H9 (cell line): ENCODE measurements at regions not wholly inside any gene's neighbourhood (a gene's known extent, or its start where the extent isn't known, plus 50 kb on each side); places are given as distances from the start of the nearest gene placed in this dataset.

ENCODE experiments used
- DNase-seq: peaks from one replicate; pipeline ENCODE4 v3.0.0-alpha.2; 2017
- H2AFZ ChIP-seq: one replicate; pipeline ENCODE4 v1.6.1; 2013; ENCODE audit warnings: mild to moderate bottlenecking, low read length, control low read depth, moderate library complexity
- H2AK5ac ChIP-seq: 2 replicates; pipeline ENCODE4 v1.6.1; 2013; ENCODE audit warnings: low read length, control low read depth, mixed read lengths; ENCODE audit not compliant: insufficient read length
- H2BK120ac ChIP-seq: one replicate; pipeline ENCODE4 v1.6.1; 2013; ENCODE audit warnings: low read depth, mild to moderate bottlenecking, low read length, control low read depth, inconsistent platforms; ENCODE audit not compliant: poor library complexity, severe bottlenecking
- H2BK12ac ChIP-seq: 2 replicates; pipeline ENCODE4 v1.6.1; 2013; ENCODE audit warnings: low read length, control low read depth, mixed read lengths, low read depth; ENCODE audit not compliant: insufficient read length
- H2BK15ac ChIP-seq: 2 replicates; pipeline ENCODE4 v1.6.1; 2013; ENCODE audit warnings: low read depth, low read length, control low read depth
- H2BK20ac ChIP-seq: one replicate; pipeline ENCODE4 v1.6.1; 2013; ENCODE audit warnings: low read depth, mild to moderate bottlenecking, low read length, control low read depth, inconsistent platforms; ENCODE audit not compliant: poor library complexity, severe bottlenecking
- H2BK5ac ChIP-seq: 2 replicates; pipeline ENCODE4 v1.6.1; 2013; ENCODE audit warnings: low read length, control low read depth, mixed read lengths; ENCODE audit not compliant: insufficient read length
- H3K14ac ChIP-seq: 2 replicates; pipeline ENCODE4 v1.6.1; 2013; ENCODE audit warnings: low read length, control low read depth; ENCODE audit not compliant: insufficient read depth
- H3K18ac ChIP-seq: 2 replicates; pipeline ENCODE4 v1.6.1; 2013; ENCODE audit warnings: low read depth, mild to moderate bottlenecking, mixed read lengths, low read length, control low read depth; ENCODE audit not compliant: insufficient read length
- H3K23ac ChIP-seq: 2 replicates; pipeline ENCODE4 v1.6.1; 2013; ENCODE audit warnings: low read length, control low read depth, mixed read lengths, low read depth; ENCODE audit not compliant: insufficient read length
- H3K23me2 ChIP-seq: 2 replicates; pipeline ENCODE4 v1.6.1; 2013; ENCODE audit warnings: low read depth, mild to moderate bottlenecking, mixed read lengths, low read length, control low read depth; ENCODE audit not compliant: insufficient read length, poor library complexity, severe bottlenecking
- H3K27ac ChIP-seq: 2 replicates; pipeline ENCODE4 v1.5.1; 2013; ENCODE audit warnings: low read length, control low read depth, mixed read lengths, low read depth; ENCODE audit not compliant: insufficient read length
- H3K27me3 ChIP-seq: 2 replicates; pipeline ENCODE4 v1.6.1; 2013; ENCODE audit warnings: low read length, control low read depth, inconsistent platforms; ENCODE audit not compliant: insufficient read depth
- H3K4ac ChIP-seq: 2 replicates; pipeline ENCODE4 v1.6.1; 2013; ENCODE audit warnings: low read depth, mild to moderate bottlenecking, control low read depth, inconsistent platforms, low read length, moderate library complexity
- H3K4me1 ChIP-seq: 2 replicates; pipeline ENCODE4 v1.6.1; 2013; ENCODE audit warnings: low read length, control low read depth, inconsistent platforms; ENCODE audit not compliant: insufficient read depth
- H3K4me2 ChIP-seq: 2 replicates; pipeline ENCODE4 v1.6.1; 2013; ENCODE audit warnings: low read length, control low read depth, mixed read lengths; ENCODE audit not compliant: insufficient read length, insufficient read depth
- H3K56ac ChIP-seq: 2 replicates; pipeline ENCODE4 v1.6.1; 2013; ENCODE audit warnings: low read depth, mild to moderate bottlenecking, mixed read lengths, low read length, control low read depth; ENCODE audit not compliant: insufficient read length
- H3K79me1 ChIP-seq: 2 replicates; pipeline ENCODE4 v1.6.1; 2013; ENCODE audit warnings: low read depth, mild to moderate bottlenecking, moderate library complexity, low read length, control low read depth, inconsistent platforms; ENCODE audit not compliant: insufficient read depth, poor library complexity, severe bottlenecking
- H3K79me2 ChIP-seq: 2 replicates; pipeline ENCODE4 v1.6.1; 2013; ENCODE audit warnings: low read length, control low read depth, inconsistent platforms; ENCODE audit not compliant: insufficient read depth
- H3K9ac ChIP-seq: 2 replicates; pipeline ENCODE4 v1.6.1; 2013; ENCODE audit warnings: low read length, control low read depth, mixed read lengths; ENCODE audit not compliant: insufficient read length; ENCODE audit errors: extremely low read depth
- H3K9me3 ChIP-seq: one replicate; pipeline ENCODE4 v1.6.1; 2013; ENCODE audit warnings: low read depth, low read length, inconsistent platforms; ENCODE audit not compliant: control insufficient read depth
- H3T11ph ChIP-seq: one replicate; pipeline ENCODE4 v1.6.1; 2013; ENCODE audit warnings: mild to moderate bottlenecking, low read length, control low read depth, inconsistent platforms
- H4K20me1 ChIP-seq: one replicate; pipeline ENCODE4 v1.6.1; 2013; ENCODE audit not compliant: control insufficient read depth, insufficient read length, insufficient read depth
- H4K5ac ChIP-seq: 2 replicates; pipeline ENCODE4 v1.6.1; 2013; ENCODE audit warnings: low read depth, mild to moderate bottlenecking, mixed read lengths, low read length, control low read depth; ENCODE audit not compliant: insufficient read length
- H4K8ac ChIP-seq: replicated peaks from 2 replicates; pipeline ENCODE4 v1.6.1; 2013; ENCODE audit warnings: low read length, control low read depth, mixed read lengths, low read depth; ENCODE audit not compliant: insufficient read length
- H4K91ac ChIP-seq: 2 replicates; pipeline ENCODE4 v1.6.1; 2013; ENCODE audit warnings: low read depth, mild to moderate bottlenecking, moderate library complexity, mixed read lengths, low read length, control low read depth; ENCODE audit not compliant: insufficient read length
- H3K27ac Mint-ChIP-seq, 3 experiments: 2 replicates in 2 of 3; 3 replicates in 1 of 3; pipeline ENCODE4 v1.8.0; 2020 to 2021; ENCODE audit warnings: mixed read lengths in 3 of 3, mild to moderate bottlenecking in 1 of 3, moderate library complexity in 1 of 3
- H3K27me3 Mint-ChIP-seq: 2 replicates; pipeline ENCODE4 v1.8.0; 2021; ENCODE audit warnings: low read depth, mild to moderate bottlenecking, moderate library complexity, mixed read lengths
- H3K36me3 Mint-ChIP-seq, 3 experiments: 2 replicates in 2 of 3; 3 replicates in 1 of 3; pipeline ENCODE4 v1.8.0; 2020 to 2021; ENCODE audit warnings: low read depth in 3 of 3, mixed read lengths in 3 of 3; ENCODE audit not compliant: insufficient read depth in 1 of 3
- H3K4me1 Mint-ChIP-seq, 2 experiments: 2 replicates each; pipeline ENCODE4 v1.8.0; 2020; ENCODE audit warnings: mixed read lengths in 2 of 2
- H3K4me3 Mint-ChIP-seq, 2 experiments: 2 replicates in 1 of 2; 3 replicates in 1 of 2; pipeline ENCODE4 v1.8.0; 2020 to 2021; ENCODE audit warnings: mild to moderate bottlenecking in 2 of 2, mixed read lengths in 2 of 2, moderate library complexity in 1 of 2
- H3K9me3 Mint-ChIP-seq, 2 experiments: 2 replicates in 1 of 2; 3 replicates in 1 of 2; pipeline ENCODE4 v1.8.0; 2020; ENCODE audit warnings: mild to moderate bottlenecking in 2 of 2, mixed read lengths in 2 of 2, moderate library complexity in 1 of 2
- WGBS: extraction: QIAGEN DNeasy Blood & Tissue Kit; methylation state at CpG from one replicate; pipeline ENCODE4 v1.1.7; 2013; ENCODE audit warnings: missing lambda C conversion rate, low lambda C conversion rate, mixed read lengths; ENCODE audit not compliant: insufficient read length; ENCODE audit errors: extremely low coverage; 5-methylcytosine and 5-hydroxymethylcytosine counted together
- TF ChIP-seq, protein P1 (sequence below): fragments of 200-600 bp; sonication (generic); conservative IDR thresholded peaks from 3 replicates; pipeline ENCODE4 v1.8.0; 2021; ENCODE audit warnings: antibody characterized with exemption, mild to moderate bottlenecking

DNA sequence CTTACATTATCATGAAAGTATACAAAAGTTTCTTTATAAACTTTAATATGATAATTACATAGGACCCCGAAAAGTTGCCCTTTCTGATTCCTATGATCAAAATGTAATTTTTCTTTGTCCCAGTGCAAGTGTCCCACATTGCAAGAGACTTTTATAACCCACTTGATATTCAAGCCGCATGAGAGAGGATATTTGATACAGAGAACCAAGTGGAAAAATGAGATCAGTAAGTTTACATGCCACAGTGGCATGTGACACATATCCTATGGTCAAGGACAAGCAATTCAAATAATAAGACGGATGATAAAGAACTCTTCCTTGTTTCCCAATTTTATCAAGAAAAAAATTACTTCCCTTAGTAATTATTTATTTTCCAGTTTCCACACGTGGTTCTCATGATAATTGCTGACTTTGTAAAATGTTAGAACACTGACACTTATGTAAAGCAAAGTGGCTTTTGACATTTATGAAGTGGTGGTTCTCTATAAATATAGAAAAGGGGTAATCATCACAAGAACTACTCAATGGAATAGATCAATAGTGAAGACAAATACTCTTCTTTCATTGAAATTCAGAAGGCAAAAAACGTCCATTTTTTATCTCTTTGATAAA, 273.7 kb upstream of the NOCT start:
- Histone ChIP-seq H4K20me1 (no peaks in the 10 kb centered on the region), H3K9ac (no peak overlapping the region)

More for the DNA sequence above, 273.7 kb upstream of the NOCT start:
- Histone ChIP-seq H3K23ac (no peak overlapping the region), H3K14ac (no peak overlapping the region), H3K79me2 (no peaks in the 10 kb centered on the region), H2BK120ac (no peak overlapping the region), H3K23me2 (no peaks in the 10 kb centered on the region), H2BK5ac (no peak overlapping the region), H2AK5ac (no peak overlapping the region), H2AFZ (no peak overlapping the region), H2BK20ac (no peak overlapping the region), H3T11ph (no peak overlapping the region), H3K4me1 (no peaks in the 10 kb centered on the region), H2BK12ac (no peak overlapping the region), H3K18ac (no peak overlapping the region), H3K56ac (no peak overlapping the region), H3K27me3 (no peaks in the 10 kb centered on the region), H3K27ac (no peak overlapping the region), H3K4ac (no peak overlapping the region), H2BK15ac (no peak overlapping the region), H3K79me1 (no peaks in the 10 kb centered on the region), H4K91ac (no peak overlapping the region), H4K5ac (no peak overlapping the region), H3K4me2 (no peak overlapping the region), H4K8ac (no peak overlapping the region), H3K9me3 (peaks cover 7% of the 10 kb centered on the region)
- no peaks in the 10 kb centered on the region for H3K27me3 Mint-ChIP-seq
- WGBS: no CpG with 5 or more reads among the region's 5 CpGs
- DNase-seq: no peak
- no peaks in the 10 kb centered on the region for H3K4me1 Mint-ChIP-seq
- H3K27ac Mint-ChIP-seq: no peak overlapping the region
- peaks cover 11 to 12% of the 10 kb centered on the region in 2 experiments for H3K9me3 Mint-ChIP-seq
- TF ChIP-seq, protein P1, sequence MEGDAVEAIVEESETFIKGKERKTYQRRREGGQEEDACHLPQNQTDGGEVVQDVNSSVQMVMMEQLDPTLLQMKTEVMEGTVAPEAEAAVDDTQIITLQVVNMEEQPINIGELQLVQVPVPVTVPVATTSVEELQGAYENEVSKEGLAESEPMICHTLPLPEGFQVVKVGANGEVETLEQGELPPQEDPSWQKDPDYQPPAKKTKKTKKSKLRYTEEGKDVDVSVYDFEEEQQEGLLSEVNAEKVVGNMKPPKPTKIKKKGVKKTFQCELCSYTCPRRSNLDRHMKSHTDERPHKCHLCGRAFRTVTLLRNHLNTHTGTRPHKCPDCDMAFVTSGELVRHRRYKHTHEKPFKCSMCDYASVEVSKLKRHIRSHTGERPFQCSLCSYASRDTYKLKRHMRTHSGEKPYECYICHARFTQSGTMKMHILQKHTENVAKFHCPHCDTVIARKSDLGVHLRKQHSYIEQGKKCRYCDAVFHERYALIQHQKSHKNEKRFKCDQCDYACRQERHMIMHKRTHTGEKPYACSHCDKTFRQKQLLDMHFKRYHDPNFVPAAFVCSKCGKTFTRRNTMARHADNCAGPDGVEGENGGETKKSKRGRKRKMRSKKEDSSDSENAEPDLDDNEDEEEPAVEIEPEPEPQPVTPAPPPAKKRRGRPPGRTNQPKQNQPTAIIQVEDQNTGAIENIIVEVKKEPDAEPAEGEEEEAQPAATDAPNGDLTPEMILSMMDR: no peak
- no peak overlapping the region for H3K4me3 Mint-ChIP-seq
- H3K36me3 Mint-ChIP-seq: peaks cover 4 to 15% (median 5%) of the 10 kb centered on the region in 3 experiments; a peak in 5 of 7 replicates
